Activated CD4-positive, alpha-beta memory T cell treated with anti-CD3 and anti-CD28 coated beads, Interleukin-2, amount 10 ng/mL, durations not matched to agents 7 days and 5 days (primary cell): ENCODE measurements at regions not wholly inside any gene's neighbourhood (a gene's known extent, or its start where the extent isn't known, plus 50 kb on each side); places are given as distances from the start of the nearest gene placed in this dataset.

ENCODE experiments used
- CTCF ChIA-PET: fragments of 350-600 bp; sonication (Branson Sonifier 250); formaldehyde crosslinking; loops from one replicate; lab custom pipeline; 2021; ENCODE audit warnings: antibody characterized with exemption, inconsistent platforms; lab: Charles Lee
- POLR2A ChIA-PET: fragments of 350-600 bp; sonication (Branson Sonifier 250); formaldehyde crosslinking; loops from one replicate; lab custom pipeline; 2021; ENCODE audit warnings: antibody characterized with exemption; lab: Charles Lee
- DNase-seq: peaks from one replicate; pipeline ENCODE4 v3.0.0-alpha.2; 2020
- H3K27ac Mint-ChIP-seq: one replicate; pipeline ENCODE4 v1.8.0; 2021; ENCODE audit warnings: mild to moderate bottlenecking, mixed read lengths
- H3K27me3 Mint-ChIP-seq: one replicate; pipeline ENCODE4 v1.8.0; 2021; ENCODE audit warnings: mixed read lengths
- H3K36me3 Mint-ChIP-seq: one replicate; pipeline ENCODE4 v1.8.0; 2021; ENCODE audit warnings: low read depth, mixed read lengths
- H3K4me1 Mint-ChIP-seq: one replicate; pipeline ENCODE4 v1.8.0; 2021; ENCODE audit warnings: mixed read lengths
- H3K4me3 Mint-ChIP-seq: one replicate; pipeline ENCODE4 v1.8.0; 2021; ENCODE audit warnings: mild to moderate bottlenecking, mixed read lengths
- H3K9me3 Mint-ChIP-seq: one replicate; pipeline ENCODE4 v1.8.0; 2021; ENCODE audit warnings: mixed read lengths

GRCh38 chr12:82529101-82529500 is 157.6 kb upstream of the TMTC2 start:
- H3K9me3 Mint-ChIP-seq = no peaks in the 10 kb centered on the region
- H3K27ac Mint-ChIP-seq = no peak overlapping the region
- CTCF ChIA-PET = interaction anchor here (1.2 kb wide), 1 partner anchor 13 kb away, joined by 3 read pairs; no protein-coding TSS in a partner anchor
- no peaks in the 10 kb centered on the region for H3K4me1 Mint-ChIP-seq
- peaks cover 15% of the 10 kb centered on the region for H3K27me3 Mint-ChIP-seq
- H3K36me3 Mint-ChIP-seq = no peaks in the 10 kb centered on the region
- no peak for DNase-seq
- POLR2A ChIA-PET = no interaction called here
- H3K4me3 Mint-ChIP-seq = no peak overlapping the region

- Mint-ChIP-seq H3K4me1 (no peaks in the 10 kb centered on the region), H3K9me3 (no peaks in the 10 kb centered on the region), H3K27ac (no peak overlapping the region), H3K4me3 (no peak overlapping the region), H3K27me3 (peaks cover 10% of the 10 kb centered on the region), H3K36me3 (no peaks in the 10 kb centered on the region)
- POLR2A ChIA-PET = no interaction called here
- DNase-seq = no peak
- CTCF ChIA-PET = no interaction called here
Measured at GRCh38 chr12:82529954-82530353, 156.8 kb upstream of the TMTC2 start.

- POLR2A ChIA-PET = no interaction called here
- H3K4me1 Mint-ChIP-seq = no peaks in the 10 kb centered on the region
- DNase-seq = no peak
- no peak overlapping the region for H3K27ac Mint-ChIP-seq
- CTCF ChIA-PET = no interaction called here
- H3K4me3 Mint-ChIP-seq = no peak overlapping the region
- peaks cover 7% of the 10 kb centered on the region for H3K27me3 Mint-ChIP-seq
- no peaks in the 10 kb centered on the region for H3K36me3 Mint-ChIP-seq
- no peaks in the 10 kb centered on the region for H3K9me3 Mint-ChIP-seq
Measured at GRCh38 chr12:82530394-82530793, 156.3 kb upstream of the TMTC2 start.

GRCh38 chr12:82533341-82533740 is 153.4 kb upstream of the TMTC2 start:
- DNase-seq = no peak
- H3K27ac Mint-ChIP-seq = no peak overlapping the region
- H3K4me3 Mint-ChIP-seq = no peak overlapping the region
- no peaks in the 10 kb centered on the region for H3K36me3 Mint-ChIP-seq
- peaks cover 4% of the 10 kb centered on the region for H3K27me3 Mint-ChIP-seq
- no peaks in the 10 kb centered on the region for H3K4me1 Mint-ChIP-seq
- CTCF ChIA-PET = no interaction called here
- no peaks in the 10 kb centered on the region for H3K9me3 Mint-ChIP-seq
- POLR2A ChIA-PET = no interaction called here

GRCh38 chr12:82537436-82537835 is 149.3 kb upstream of the TMTC2 start:
- Mint-ChIP-seq H3K27me3 (peaks cover 1% of the 10 kb centered on the region), H3K4me3 (no peak overlapping the region), H3K36me3 (no peaks in the 10 kb centered on the region), H3K27ac (no peak overlapping the region), H3K9me3 (no peaks in the 10 kb centered on the region), H3K4me1 (no peaks in the 10 kb centered on the region)
- ChIA-PET CTCF (no interaction called here), POLR2A (no interaction called here)
- no peak for DNase-seq

- no peak overlapping the region for H3K4me3 Mint-ChIP-seq
- H3K9me3 Mint-ChIP-seq = peaks cover 3% of the 10 kb centered on the region
- no peak for DNase-seq
- CTCF ChIA-PET = no interaction called here
- no peaks in the 10 kb centered on the region for H3K27me3 Mint-ChIP-seq
- no peaks in the 10 kb centered on the region for H3K36me3 Mint-ChIP-seq
- POLR2A ChIA-PET = no interaction called here
- H3K4me1 Mint-ChIP-seq = no peaks in the 10 kb centered on the region
- H3K27ac Mint-ChIP-seq = no peak overlapping the region
Measured at GRCh38 chr12:82554529-82554928, 132.2 kb upstream of the TMTC2 start.

GRCh38 chr12:82555699-82556098 is 131.0 kb upstream of the TMTC2 start:
- Mint-ChIP-seq H3K4me1 (no peaks in the 10 kb centered on the region), H3K9me3 (no peaks in the 10 kb centered on the region), H3K27ac (no peak overlapping the region), H3K36me3 (no peaks in the 10 kb centered on the region), H3K27me3 (no peaks in the 10 kb centered on the region), H3K4me3 (no peak overlapping the region)
- no peak for DNase-seq
- ChIA-PET CTCF (no interaction called here), POLR2A (no interaction called here)

GRCh38 chr12:82565966-82566365 is 120.7 kb upstream of the TMTC2 start:
- no peaks in the 10 kb centered on the region for H3K4me1 Mint-ChIP-seq
- POLR2A ChIA-PET = no interaction called here
- no peak overlapping the region for H3K27ac Mint-ChIP-seq
- DNase-seq = no peak
- H3K9me3 Mint-ChIP-seq = no peaks in the 10 kb centered on the region
- H3K36me3 Mint-ChIP-seq = no peaks in the 10 kb centered on the region
- no peaks in the 10 kb centered on the region for H3K27me3 Mint-ChIP-seq
- no peak overlapping the region for H3K4me3 Mint-ChIP-seq
- CTCF ChIA-PET = interaction anchor here (1.1 kb wide), 1 partner anchor 8 kb away, joined by 3 read pairs; no protein-coding TSS in a partner anchor

- POLR2A ChIA-PET = no interaction called here
- Mint-ChIP-seq H3K4me3 (no peak overlapping the region), H3K9me3 (no peaks in the 10 kb centered on the region), H3K27me3 (no peaks in the 10 kb centered on the region), H3K4me1 (no peaks in the 10 kb centered on the region), H3K36me3 (no peaks in the 10 kb centered on the region), H3K27ac (no peak overlapping the region)
- DNase-seq = no peak
- CTCF ChIA-PET = no interaction called here
Measured at GRCh38 chr12:82567688-82568087, 119.0 kb upstream of the TMTC2 start.

- no peak for DNase-seq
- H3K4me3 Mint-ChIP-seq = no peak overlapping the region
- H3K36me3 Mint-ChIP-seq = no peaks in the 10 kb centered on the region
- H3K27ac Mint-ChIP-seq = no peak overlapping the region
- no peaks in the 10 kb centered on the region for H3K9me3 Mint-ChIP-seq
- no peaks in the 10 kb centered on the region for H3K27me3 Mint-ChIP-seq
- ChIA-PET CTCF (no interaction called here), POLR2A (no interaction called here)
- no peaks in the 10 kb centered on the region for H3K4me1 Mint-ChIP-seq
Measured at GRCh38 chr12:82574191-82574590, 112.5 kb upstream of the TMTC2 start.

GRCh38 chr12:82578725-82579124 is 108.0 kb upstream of the TMTC2 start:
- no peak overlapping the region for H3K27ac Mint-ChIP-seq
- H3K4me3 Mint-ChIP-seq = no peak overlapping the region
- no peaks in the 10 kb centered on the region for H3K9me3 Mint-ChIP-seq
- H3K36me3 Mint-ChIP-seq = no peaks in the 10 kb centered on the region
- no peak for DNase-seq
- no peaks in the 10 kb centered on the region for H3K4me1 Mint-ChIP-seq
- POLR2A ChIA-PET = no interaction called here
- CTCF ChIA-PET = no interaction called here
- H3K27me3 Mint-ChIP-seq = no peaks in the 10 kb centered on the region

- ChIA-PET CTCF (no interaction called here), POLR2A (no interaction called here)
- Mint-ChIP-seq H3K9me3 (peaks cover 2% of the 10 kb centered on the region), H3K27me3 (no peaks in the 10 kb centered on the region), H3K4me3 (no peak overlapping the region), H3K36me3 (no peaks in the 10 kb centered on the region), H3K4me1 (no peaks in the 10 kb centered on the region), H3K27ac (no peak overlapping the region)
- DNase-seq = no peak
Measured at GRCh38 chr12:82583756-82584155, 103.0 kb upstream of the TMTC2 start.

GRCh38 chr12:82593143-82593542 is 93.6 kb upstream of the TMTC2 start:
- CTCF ChIA-PET = no interaction called here
- POLR2A ChIA-PET = no interaction called here
- H3K27ac Mint-ChIP-seq = no peak overlapping the region
- no peaks in the 10 kb centered on the region for H3K36me3 Mint-ChIP-seq
- H3K9me3 Mint-ChIP-seq = no peaks in the 10 kb centered on the region
- no peaks in the 10 kb centered on the region for H3K27me3 Mint-ChIP-seq
- DNase-seq = no peak
- H3K4me3 Mint-ChIP-seq = no peak overlapping the region
- H3K4me1 Mint-ChIP-seq = no peaks in the 10 kb centered on the region

- no peaks in the 10 kb centered on the region for H3K27me3 Mint-ChIP-seq
- H3K36me3 Mint-ChIP-seq = no peaks in the 10 kb centered on the region
- POLR2A ChIA-PET = no interaction called here
- CTCF ChIA-PET = no interaction called here
- H3K4me1 Mint-ChIP-seq = no peaks in the 10 kb centered on the region
- no peaks in the 10 kb centered on the region for H3K9me3 Mint-ChIP-seq
- no peak overlapping the region for H3K27ac Mint-ChIP-seq
- H3K4me3 Mint-ChIP-seq = no peak overlapping the region
- no peak for DNase-seq
Measured at GRCh38 chr12:82593901-82594396, 92.8 kb upstream of the TMTC2 start.
